ENCODE measurements at regions not wholly inside any gene's neighbourhood (a gene's known extent, or its start where the extent isn't known, plus 50 kb on each side); places are given as distances from the start of the nearest gene placed in this dataset.

GRCh38 chr22:22343581-22344296 lies 99.2 kb downstream of the VPREB1 start:
- TF ChIP-seq POLR2A (IDR thresholded peaks at IDR 0.05; ENCODE audit: low read length) (no peak), GATA1 (IDR thresholded peaks at IDR 0.05; ENCODE audit: low read depth, low read length) (no peak)
